ENCODE measurements at regions not wholly inside any gene's neighbourhood (a gene's known extent, or its start where the extent isn't known, plus 50 kb on each side); places are given as distances from the start of the nearest gene placed in this dataset.

GRCh38 chr12:124517260-124518050 is 50.0 kb downstream of the NCOR2 start:
- DNase-seq (ENCODE audit: low read depth) = no peak

GRCh38 chr12:124516850-124517249 is 50.6 kb downstream of the NCOR2 start:
- no peak for DNase-seq (ENCODE audit: low read depth)

- no peak for DNase-seq (ENCODE audit: low read depth)
These were observed 51.4 kb downstream of the NCOR2 start for GRCh38 chr12:124515981-124516380.

GRCh38 chr12:124514996-124515932 is 52.1 kb downstream of the NCOR2 start:
- no peak for DNase-seq (ENCODE audit: low read depth)

GRCh38 chr12:124514145-124514995 is 53.0 kb downstream of the NCOR2 start:
- DNase-seq (ENCODE audit: low read depth) = no peak

GRCh38 chr12:124513297-124513867 is 54.0 kb downstream of the NCOR2 start:
- DNase-seq (ENCODE audit: low read depth) = no peak

GRCh38 chr12:124512667-124513296 is 54.6 kb downstream of the NCOR2 start:
- DNase-seq (ENCODE audit: low read depth) = no peak

- DNase-seq (ENCODE audit: low read depth) = no peak
These were observed 56.0 kb downstream of the NCOR2 start for GRCh38 chr12:124511259-124511985.

GRCh38 chr12:124510301-124510970 is 57.0 kb downstream of the NCOR2 start:
- DNase-seq (ENCODE audit: low read depth) = no peak

GRCh38 chr12:124509676-124510300 is 57.6 kb downstream of the NCOR2 start:
- DNase-seq (ENCODE audit: low read depth) = no peak

- DNase-seq (ENCODE audit: low read depth) = no peak
These were observed 58.1 kb downstream of the NCOR2 start for GRCh38 chr12:124509300-124509675.

GRCh38 chr12:124508381-124509079 is 58.9 kb downstream of the NCOR2 start:
- no peak for DNase-seq (ENCODE audit: low read depth)

GRCh38 chr12:124507188-124508109 is 60.0 kb downstream of the NCOR2 start:
- peak; percentile 74 for DNase-seq (ENCODE audit: low read depth)

GRCh38 chr12:124506832-124507153 is 60.6 kb downstream of the NCOR2 start:
- DNase-seq (ENCODE audit: low read depth) = no peak

GRCh38 chr12:124506145-124506831 is 61.1 kb downstream of the NCOR2 start:
- DNase-seq (ENCODE audit: low read depth) = peak; percentile 52

- no peak for DNase-seq (ENCODE audit: low read depth)
These were observed 62.2 kb downstream of the NCOR2 start for GRCh38 chr12:124505001-124505818.
